ENCODE measurements at regions not wholly inside any gene's neighbourhood (a gene's known extent, or its start where the extent isn't known, plus 50 kb on each side); places are given as distances from the start of the nearest gene placed in this dataset.

GRCh38 chr7:113633073-113633472 is 285.7 kb downstream of the PPP1R3A start:
- TF ChIP-seq CTCF (conservative IDR thresholded peaks at IDR 0.05): no peak
- no peak for TF ChIP-seq ZFX (IDR thresholded peaks at IDR 0.05)

Measured in C4-2B (cell line).